ENCODE measurements at regions not wholly inside any gene's neighbourhood (a gene's known extent, or its start where the extent isn't known, plus 50 kb on each side); places are given as distances from the start of the nearest gene placed in this dataset.

DNA sequence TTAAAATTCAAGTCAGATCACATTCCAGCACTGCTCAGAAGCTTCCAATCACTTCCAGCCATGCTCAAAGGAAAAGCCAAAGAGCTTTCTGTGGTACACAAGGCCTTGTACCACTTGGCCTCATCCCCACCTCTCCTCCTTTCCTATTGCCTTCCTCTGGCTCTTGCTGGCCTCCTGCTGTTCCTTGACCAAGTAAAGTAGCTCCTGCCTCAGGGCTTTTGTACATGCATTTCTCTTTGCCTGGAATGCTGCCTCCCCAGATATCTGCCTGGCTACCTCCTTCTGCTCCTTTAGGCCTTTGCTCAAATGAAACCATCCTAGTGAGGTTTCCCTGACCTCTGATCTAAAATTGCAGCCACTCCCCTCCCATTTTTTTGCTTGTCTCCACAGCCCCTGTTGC lies 51.2 kb upstream of the TCL1B start:
- no peak for TF ChIP-seq CTCF (IDR thresholded peaks at IDR 0.05; ENCODE audit: insufficient read depth, low read depth, low read length)
- no peak overlapping the region for H3K4me3 ChIP-seq (ENCODE audit: low read depth, low read length)
- no peak for DNase-seq (ENCODE audit: low read depth)

Data from fibroblast of villous mesenchyme (primary cell).